GM18868 (cell line): ENCODE measurements at regions not wholly inside any gene's neighbourhood (a gene's known extent, or its start where the extent isn't known, plus 50 kb on each side); places are given as distances from the start of the nearest gene placed in this dataset.
"Not testable (repeated sequence)": the region's sequence is repeated elsewhere in the genome, so short reads cannot be mapped to it uniquely, and the experiment has no call there.

Experiments
- ATAC-seq: cut with Tn5 transposase; IDR thresholded peaks from one replicate; pipeline ENCODE4 v1.9.1; 2021; ENCODE audit warnings: mild to moderate bottlenecking, moderate library complexity; ENCODE audit not compliant: unreplicated experiment

DNA sequence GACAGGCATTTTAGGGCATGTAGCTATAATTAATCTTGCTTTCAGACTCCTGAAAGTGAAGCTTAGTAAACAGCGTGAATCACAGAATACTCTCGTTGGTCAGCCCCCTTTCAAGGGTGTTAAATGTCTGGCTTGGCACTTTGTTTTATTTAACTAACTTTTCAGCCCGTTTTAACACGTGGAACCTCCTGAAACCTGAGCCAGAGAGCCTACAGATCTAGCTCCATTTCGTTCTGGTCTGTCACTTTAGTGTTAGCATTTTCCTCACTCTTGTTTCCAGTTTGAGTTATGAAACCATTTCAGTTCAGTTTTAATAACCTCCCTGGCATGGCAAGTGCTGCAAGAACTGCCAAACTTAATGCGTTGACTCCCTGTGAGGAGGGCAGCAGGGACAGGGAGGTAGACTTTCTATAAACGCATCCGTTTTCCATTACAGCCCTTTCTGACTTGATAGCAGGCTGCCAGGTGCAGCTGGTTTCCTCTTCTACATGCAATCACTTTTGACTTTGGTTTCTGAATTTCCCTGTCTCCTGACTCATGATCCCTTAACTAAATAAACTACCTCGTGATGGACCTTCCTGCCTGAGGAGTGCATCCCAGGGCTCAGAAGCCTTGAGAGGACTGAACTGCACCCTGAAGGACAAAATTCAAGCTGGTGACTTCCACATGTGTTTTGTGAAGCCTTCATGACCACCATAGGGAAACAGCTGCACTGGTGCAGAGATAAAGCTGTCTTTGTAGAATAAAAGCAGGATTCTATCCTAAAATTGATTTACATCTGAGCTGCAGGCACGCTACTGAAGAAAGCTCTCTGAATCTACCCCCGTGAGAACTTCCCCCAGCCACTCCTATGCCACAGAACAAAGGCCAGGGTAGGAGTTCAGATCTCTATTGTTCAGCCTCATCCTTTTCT, 192.6 kb downstream of the DLEU7 start:
- ATAC-seq: peak; percentile 64

DNA sequence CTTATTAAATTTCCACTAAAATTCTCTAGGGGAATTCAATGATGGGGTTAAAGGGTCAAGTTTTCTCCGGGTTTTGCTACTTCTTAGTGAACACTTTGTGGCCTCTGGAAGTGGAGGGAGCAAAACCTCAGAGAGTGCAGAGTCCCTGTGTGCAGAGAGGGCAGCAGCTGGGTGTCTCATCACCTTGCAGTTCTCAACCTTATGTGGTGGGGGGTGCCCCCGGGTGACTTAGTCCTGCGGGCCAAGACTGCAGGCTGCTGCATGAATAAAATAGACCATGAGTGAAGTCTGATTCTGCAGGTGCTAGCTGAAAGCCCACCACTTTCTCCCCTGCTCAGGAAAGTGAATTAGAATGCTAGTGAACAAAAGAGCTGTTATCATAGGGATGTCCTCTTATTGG, 191.6 kb downstream of the DLEU7 start:
- ATAC-seq: no peak

DNA sequence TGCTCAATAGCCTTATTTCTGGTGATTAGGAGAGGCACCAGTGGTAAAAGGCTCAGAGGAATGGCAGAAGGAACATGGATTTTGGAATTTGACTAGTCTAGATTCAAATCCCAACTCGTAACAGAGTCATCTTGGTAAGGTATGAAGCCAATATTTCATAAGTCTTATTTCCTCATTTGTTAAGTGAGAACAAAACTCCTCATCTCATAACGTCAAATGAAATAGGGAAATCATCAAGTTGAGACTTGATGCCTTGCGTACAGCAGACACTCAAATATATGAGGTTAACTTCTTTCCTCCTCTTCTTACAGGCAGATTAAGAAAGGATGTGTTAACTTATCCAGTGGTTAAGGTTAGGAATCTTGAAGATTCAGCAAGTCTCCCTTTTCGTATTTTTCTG, 189.2 kb downstream of the DLEU7 start:
- ATAC-seq: no peak

DNA sequence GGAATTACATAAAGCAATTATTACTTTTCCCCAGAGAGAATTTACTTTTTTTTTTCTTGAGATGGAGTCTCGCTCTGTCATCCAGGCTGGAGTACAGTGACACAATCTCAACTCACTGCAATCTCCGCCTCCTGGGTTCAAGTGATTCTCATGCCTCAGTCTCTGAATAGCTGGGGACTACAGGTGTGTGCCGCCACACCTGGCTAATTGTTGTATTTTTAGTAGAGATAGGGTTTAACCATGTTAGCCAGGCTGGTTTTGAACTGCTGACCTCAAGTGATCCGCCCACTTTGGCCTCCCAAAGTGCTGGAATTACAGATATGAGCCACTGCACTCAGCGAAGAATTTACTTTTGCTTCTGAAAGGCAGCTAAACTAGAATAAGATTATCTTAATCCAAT, 181.6 kb downstream of the DLEU7 start:
- ATAC-seq: not testable (repeated sequence)

DNA sequence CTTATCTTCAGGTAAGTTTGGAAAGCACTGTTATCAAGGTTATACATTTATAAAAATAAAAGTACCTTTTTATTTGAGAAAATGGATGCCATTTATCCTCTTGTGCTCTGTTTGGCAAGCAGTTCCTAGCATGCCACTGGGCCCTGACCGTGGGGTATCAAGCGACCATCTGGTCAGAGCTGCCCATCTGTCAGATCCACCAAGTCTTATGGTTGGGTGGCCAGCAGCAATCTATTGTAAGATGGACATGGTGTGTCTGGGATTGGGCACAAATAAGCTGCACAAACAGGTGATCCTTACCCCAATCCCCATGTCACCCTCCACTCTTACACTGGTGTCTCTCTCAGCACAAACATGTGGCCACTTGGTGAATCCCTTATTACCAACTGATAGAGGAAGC, 178.5 kb downstream of the DLEU7 start:
- ATAC-seq: no peak

DNA sequence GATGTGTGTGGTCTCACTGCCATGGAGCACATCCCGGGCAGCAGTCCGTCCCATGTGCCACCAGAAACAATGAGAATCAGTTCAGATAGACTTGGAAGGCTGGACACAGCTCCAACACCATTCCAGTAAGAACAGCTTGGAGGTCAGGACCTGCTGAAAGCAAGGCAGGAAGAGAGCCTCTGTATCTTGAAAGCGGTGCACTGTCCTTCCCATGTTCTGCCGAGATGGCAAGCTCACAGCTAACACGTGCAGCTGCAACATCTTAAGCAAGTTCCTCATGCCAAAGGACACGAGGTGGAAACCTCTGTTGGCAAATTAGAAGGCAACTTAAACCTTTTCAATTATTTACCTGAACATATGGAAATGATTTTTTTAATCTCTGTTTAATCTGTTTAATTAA, 175.4 kb downstream of the DLEU7 start:
- ATAC-seq: no peak

DNA sequence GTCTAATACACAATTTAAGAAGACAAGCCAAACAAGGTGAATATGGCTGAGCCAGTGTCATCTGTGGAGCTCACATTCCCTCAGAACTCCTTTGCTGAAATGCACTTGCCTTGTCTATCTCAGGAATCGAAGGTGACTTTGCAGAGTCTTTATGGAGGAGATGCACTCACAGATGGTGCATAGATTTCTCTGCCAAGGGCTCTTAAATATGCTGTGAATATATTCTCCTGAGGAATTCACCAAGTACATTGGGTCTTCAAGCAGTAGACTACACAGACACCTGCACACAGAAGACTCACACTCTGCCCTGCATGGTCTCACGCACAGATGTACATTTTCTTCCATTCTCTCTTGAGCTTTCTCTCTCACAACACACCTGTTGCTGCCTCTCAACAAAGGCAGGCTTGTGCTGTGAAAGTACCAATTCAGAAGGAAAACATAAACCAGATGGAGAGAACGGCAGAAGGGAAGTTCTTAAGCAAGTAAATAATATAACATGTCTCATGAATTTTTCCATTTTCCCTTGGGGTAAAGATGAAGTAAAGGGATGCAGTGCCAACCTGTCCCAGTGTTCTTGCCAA, 174.7 kb downstream of the DLEU7 start:
- no peak for ATAC-seq

DNA sequence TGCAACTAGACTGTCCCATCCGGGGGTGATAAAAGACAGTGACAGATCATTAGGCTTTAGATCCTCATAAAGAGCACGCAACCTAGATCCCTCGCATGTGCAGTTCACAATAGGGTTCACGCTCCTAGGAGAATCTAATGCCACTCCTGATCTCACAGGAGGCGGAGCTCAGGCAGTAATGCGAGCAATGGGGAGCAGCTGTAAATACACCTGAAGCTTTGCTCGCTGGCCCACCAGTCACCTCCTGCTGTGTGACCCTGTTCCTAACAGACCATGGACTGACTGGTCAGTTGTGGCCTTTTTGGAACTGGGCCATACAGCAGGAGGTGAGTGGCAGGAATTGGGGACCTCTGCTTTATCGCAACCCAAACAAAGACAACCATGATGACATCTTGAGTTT, 173.2 kb downstream of the DLEU7 start:
- ATAC-seq: no peak

DNA sequence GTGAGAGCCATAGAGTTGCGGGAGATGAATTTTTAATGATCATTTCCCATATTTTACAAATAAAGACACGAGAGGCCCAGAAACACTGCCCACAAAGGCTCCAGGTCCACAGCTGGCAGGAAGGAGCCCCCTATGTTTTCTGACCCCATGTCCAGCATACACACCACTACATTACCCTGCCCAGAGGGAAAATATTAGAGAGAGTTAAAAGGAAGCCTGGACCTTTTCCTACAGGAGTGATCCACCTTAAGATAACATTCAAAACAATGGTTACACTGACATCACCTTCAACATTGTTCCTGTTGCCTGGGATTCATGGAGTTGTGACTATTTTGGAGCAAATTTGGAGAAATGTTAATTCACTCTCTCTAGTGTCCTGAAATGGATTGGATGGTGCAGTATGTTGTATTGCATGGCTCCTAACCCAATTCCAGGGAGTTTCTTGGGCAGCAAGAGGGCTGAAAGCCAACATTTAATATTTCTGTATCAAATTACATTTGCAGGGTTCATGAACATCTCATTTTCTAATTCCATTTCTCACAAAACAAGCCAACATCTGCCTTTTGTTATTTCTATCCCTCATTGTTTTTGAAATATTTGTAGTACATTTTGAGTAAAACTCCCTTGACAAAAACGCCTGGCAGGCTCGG, 172.5 kb downstream of the DLEU7 start:
- ATAC-seq: no peak

DNA sequence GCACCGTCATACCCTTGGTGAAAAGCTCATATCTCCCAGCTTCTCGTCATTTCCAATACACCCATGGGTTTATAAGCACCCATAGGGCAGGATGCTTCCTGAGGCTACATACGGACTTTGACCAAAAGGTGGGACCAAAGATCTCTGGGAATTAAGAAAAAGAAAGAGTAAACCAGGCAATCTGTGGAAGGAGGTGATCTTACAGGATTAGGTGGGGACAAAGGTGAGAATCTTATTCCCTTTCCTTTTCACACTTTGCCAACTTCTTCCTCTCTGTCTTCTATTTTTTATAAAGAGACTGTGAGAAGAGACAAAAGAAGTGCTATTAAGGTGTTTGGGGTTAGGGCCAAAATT, 172.0 kb downstream of the DLEU7 start:
- no peak for ATAC-seq

DNA sequence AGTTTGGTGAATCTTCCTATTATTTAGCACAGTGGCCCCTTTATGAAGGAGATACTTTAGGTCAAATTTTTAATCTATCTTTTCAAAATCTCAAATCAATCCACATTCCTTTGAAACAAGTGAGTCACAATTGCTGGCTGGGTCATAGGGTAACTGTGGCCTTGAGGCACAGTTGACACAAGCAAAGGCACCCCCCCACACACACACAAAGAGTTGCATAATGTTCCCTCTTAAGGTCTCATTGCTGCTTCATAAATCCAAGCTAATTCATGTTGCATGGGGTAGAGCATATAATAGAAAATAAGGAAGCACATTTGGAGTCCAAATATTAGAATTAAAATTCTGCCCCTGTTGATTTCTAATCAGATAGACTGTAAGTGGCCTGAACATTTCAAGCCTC, 171.5 kb downstream of the DLEU7 start:
- no peak for ATAC-seq

DNA sequence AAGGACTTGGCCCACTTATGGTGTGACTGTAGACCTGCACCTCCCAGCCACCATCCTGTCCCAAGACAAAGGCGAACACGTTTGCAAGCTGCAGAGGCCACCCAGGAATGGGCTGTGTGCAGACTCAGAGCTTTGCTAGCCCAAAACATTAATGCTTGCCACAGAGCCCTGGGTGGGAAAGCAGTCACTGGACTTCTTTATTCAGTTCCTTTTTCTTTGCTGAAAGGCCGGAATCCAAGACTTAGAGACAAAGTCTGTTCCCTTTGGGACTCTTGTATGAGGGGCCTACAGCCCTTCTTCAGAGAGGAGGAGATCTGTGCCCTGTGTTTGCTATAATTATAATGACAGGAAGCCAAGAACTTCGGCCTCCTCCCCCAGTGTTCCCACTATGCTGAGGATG, 167.8 kb downstream of the DLEU7 start:
- ATAC-seq: no peak

DNA sequence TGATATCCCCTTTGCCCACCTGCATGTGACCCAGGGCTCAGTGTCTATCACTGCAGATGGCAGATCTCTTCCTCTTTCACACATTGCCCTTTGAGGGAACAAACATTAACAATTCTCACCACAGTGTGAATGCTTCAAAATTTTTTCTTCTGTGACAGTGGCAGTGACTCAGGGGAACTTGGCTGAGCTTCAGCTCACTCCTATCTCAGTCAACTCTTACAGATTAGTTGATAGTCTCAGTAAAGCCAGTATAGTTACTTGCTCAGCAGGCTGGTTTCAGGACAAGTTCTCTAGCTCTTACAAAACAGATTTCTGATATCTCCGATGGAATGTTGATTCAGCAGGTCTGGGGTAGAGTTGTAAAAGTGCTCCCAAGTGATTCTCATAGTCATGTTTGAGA, 166.9 kb downstream of the DLEU7 start:
- peak; percentile 78 for ATAC-seq

DNA sequence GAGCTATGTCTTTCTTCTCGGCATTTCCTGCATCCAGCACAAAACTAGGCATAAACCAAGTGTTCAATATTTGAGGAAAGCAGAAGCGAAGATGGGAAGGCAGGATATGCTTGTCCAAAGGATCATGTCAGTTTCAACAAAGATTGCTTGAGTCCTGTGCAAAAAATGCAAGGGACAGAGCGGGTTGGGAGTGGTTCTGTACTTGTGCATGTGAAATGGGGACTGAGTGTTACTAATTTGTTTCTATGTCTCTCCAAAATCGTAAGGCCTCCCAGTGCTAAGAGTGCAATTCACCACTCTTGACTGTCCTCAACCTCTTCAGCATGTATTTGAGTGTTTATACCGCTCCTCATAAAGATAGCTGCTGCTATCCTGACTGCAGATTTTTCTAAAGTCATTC, 166.2 kb downstream of the DLEU7 start:
- no peak for ATAC-seq

DNA sequence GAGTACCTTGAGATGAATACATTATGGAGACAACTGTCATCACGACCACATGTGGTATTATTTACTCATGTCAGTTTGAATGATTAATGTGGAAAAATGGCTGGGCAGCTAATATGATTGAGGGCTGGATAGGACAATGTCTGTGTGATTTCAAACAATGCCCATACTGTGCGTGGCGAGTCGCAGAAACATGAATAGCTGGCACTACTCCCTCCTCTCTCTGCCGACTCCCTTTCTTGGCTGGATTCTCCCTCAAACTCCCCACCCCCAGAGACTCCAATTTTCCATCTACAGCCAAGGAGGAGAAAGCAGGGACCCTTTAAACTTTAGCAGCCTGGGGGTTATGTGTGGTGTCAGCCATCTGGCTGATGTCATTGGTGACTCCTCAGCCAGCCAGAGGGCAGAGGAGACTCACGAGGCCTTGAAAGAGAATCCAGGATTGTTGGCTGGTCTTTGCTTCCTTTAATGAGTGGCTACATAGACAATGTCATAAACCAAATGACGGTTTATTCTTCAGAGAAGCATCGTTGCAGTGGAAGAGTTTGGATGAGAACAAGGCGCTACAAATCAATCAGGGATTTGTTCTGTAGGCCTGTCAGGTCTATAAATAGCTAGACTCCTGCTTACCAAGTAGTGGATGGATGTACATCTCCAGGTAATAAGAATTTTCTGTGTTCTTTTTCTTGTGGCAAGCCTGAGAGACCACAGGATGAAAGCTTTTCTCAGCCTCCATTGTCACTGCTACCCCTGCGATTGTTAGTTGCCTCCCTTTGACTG, 165.6 kb downstream of the DLEU7 start:
- ATAC-seq: no peak

DNA sequence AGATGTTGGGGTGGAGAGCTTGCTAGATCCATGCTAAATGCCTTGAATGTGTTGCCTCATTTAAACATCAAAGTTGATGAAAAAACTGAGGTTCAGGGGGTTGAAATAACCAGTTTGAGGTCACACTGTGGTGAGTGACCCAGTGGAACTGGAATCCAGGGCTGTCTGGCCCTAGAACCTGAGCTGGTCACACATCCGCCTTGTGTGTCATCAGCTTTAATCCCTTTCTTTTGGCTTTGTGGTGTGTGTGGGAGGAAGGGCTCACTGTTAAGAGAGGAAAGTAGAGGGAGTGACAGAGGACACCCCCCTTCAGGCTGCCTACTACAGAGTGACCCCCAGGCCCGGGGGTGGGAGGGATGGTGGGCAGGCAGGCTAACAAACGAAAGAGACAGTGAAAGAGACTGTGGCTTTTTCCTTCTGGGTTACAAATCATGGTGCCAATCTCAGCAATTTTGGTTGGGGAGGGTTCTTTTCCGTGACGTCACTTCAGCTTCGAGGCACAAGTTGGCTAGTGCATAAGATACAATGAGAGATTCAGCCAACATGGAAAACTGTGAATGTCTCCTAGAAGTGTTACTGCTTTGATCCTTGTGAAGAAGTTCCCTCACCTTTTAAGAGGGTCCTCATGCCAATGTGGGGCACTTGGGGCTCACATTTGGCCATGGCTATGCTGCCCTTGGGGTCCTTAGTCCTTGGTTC, 164.9 kb downstream of the DLEU7 start:
- ATAC-seq: no peak

DNA sequence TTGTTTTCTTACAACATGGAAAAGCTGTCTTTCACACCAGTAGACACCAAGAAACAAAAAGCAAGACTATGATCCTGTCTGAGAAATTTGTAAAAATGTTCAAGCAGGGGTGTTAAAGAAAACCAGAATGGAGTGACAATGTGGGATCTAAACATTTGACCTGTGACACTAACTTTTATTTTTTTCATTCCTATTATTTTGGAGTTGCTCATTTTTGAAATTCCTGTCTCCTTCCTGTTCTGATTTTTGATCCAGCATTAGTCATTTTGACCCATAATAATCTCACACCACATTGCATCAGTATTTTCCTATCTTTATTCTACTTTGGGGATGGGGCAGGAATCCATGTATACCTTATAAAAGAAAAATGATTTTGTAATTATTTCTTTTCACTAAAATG, 164.2 kb downstream of the DLEU7 start:
- ATAC-seq: no peak

DNA sequence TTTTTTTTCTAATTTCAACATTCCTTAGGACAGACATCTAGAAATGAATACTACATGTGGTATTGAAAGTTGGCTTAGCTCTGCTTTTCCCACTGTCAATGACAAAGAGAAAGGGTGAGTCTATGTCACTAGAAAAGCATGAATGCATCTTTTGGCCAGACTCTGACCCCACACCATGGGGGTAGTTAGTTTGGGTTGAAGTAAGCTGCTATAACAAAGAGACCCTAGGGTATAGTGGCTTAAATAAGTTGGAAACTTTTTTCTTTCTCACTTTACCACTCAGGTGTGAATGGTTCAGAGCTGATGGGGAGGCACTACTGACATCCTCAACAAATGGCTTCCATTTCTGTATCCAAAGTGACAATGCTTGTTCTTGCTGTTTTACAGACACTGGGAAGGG, 161.5 kb downstream of the DLEU7 start:
- no peak for ATAC-seq

DNA sequence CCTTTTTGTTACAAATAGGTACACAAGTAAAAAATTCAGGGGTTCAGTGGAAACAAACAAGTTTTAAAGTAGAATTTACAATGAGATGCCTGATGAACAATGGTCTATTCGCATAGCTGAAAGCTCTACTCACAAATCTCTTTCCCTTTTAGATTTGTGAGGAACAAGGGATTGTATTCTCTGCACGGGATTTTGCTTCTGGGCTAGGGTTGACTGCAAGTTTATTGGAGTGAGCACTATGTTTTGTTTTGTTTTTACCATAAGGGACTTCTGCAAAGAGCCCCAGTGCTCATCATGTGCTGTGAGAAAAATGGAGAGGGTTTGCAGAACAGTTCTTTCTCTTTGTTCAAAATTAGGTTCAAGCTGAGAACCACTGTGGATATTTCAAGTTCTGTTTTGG, 160.5 kb downstream of the DLEU7 start:
- no peak for ATAC-seq

DNA sequence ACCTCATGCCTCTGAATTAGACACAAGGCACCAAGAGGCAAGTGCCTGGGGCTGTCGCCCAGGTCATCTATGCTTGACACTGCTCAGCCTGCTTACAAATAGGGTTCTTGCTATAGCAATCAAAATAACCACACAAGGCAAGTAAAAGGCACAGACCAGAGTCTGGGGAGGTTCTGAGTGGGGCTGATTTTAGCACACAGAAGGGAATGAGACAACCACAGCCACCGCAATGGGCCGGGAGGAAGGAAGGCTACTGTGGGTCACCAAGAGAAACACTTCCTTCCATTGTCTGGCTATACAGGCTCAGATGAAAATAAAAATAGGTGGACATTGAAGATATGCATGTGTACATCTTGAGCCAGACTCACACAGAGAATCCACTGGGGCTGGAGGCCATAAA, 159.1 kb downstream of the DLEU7 start:
- no peak for ATAC-seq

DNA sequence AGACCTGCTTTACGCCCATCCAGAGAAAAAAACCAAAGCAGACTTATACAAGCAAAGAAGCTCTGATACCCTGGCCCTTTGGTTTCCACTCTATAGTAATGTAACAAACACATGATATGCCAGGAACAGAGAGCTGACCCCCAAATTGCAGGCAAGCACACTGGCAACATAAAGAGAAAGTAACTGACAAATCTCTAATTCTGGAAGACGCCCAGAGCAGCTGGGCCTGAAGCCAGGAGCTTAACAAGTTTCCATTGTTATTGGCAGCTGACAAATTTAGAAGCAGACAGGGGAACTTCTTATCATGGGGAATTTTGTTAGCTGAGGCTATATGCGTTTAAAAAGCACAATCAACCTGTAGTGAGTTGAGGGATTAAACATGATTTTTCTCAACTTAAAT, 158.0 kb downstream of the DLEU7 start:
- ATAC-seq: peak; percentile 58
